Natural killer cell (primary cell): ENCODE measurements at regions not wholly inside any gene's neighbourhood (a gene's known extent, or its start where the extent isn't known, plus 50 kb on each side); places are given as distances from the start of the nearest gene placed in this dataset.
"Not testable (repeated sequence)": the region's sequence is repeated elsewhere in the genome, so short reads cannot be mapped to it uniquely, and the experiment has no call there.

ENCODE experiments used
- ATAC-seq, 3 donors: fragments of 150-1000 bp in 2 of 3; fragments of 200-7000 bp in 1 of 3; cut with Tn5 transposase; 1 replicate in 1 of 3; 2 replicates in 2 of 3; pipeline ENCODE4 v1.10.0; 2021; ENCODE audit warnings: mild to moderate bottlenecking in 2 of 3, moderate library complexity in 2 of 3
- DNase-seq, 2 donors: peaks; one replicate each; pipeline versions ENCODE4 v3.0.0 to v3.0.0-alpha.2; 2013 to 2021; ENCODE audit warnings: mixed read lengths in 1 of 2
- H3K27ac ChIP-seq: one replicate; pipeline ENCODE4 v1.5.1; 2013; ENCODE audit warnings: mild to moderate bottlenecking, low read length
- H3K27me3 ChIP-seq: one replicate; pipeline ENCODE4 v1.6.1; 2013; ENCODE audit warnings: low read length; ENCODE audit not compliant: control insufficient read depth, insufficient read depth
- H3K36me3 ChIP-seq: one replicate; pipeline ENCODE4 v1.6.1; 2013; ENCODE audit warnings: low read length; ENCODE audit not compliant: control insufficient read depth, insufficient read depth
- H3K4me1 ChIP-seq: one replicate; pipeline ENCODE4 v1.6.1; 2013; ENCODE audit warnings: low read length; ENCODE audit not compliant: control insufficient read depth, insufficient read depth
- H3K4me3 ChIP-seq: one replicate; pipeline ENCODE4 v1.5.1; 2013; ENCODE audit warnings: low read length
- H3K9me3 ChIP-seq: one replicate; pipeline ENCODE4 v1.6.1; 2013; ENCODE audit warnings: low read length; ENCODE audit not compliant: control insufficient read depth, insufficient read depth
- H3K27ac Mint-ChIP-seq, 2 donors: one replicate each; pipeline ENCODE4 v1.8.0; 2022; ENCODE audit warnings: mild to moderate bottlenecking in 2 of 2, mixed read lengths in 2 of 2, moderate library complexity in 1 of 2
- H3K27me3 Mint-ChIP-seq, 2 donors: one replicate each; pipeline ENCODE4 v1.8.0; 2022; ENCODE audit warnings: low read depth in 2 of 2, mixed read lengths in 2 of 2
- H3K36me3 Mint-ChIP-seq: one replicate; pipeline ENCODE4 v1.8.0; 2022; ENCODE audit warnings: mixed read lengths
- H3K4me1 Mint-ChIP-seq, 2 donors: one replicate each; pipeline ENCODE4 v1.8.0; 2022; ENCODE audit warnings: mixed read lengths in 2 of 2
- H3K4me3 Mint-ChIP-seq: one replicate; pipeline ENCODE4 v1.8.0; 2022; ENCODE audit warnings: mild to moderate bottlenecking, moderate library complexity, mixed read lengths
- H3K9me3 Mint-ChIP-seq, 2 donors: one replicate each; pipeline ENCODE4 v1.8.0; 2022; ENCODE audit warnings: mixed read lengths in 2 of 2
- WGBS: methylation state at CpG from one replicate; pipeline ENCODE4 v1.1.7; 2013; ENCODE audit warnings: missing lambda C conversion rate; ENCODE audit not compliant: insufficient coverage; 5-methylcytosine and 5-hydroxymethylcytosine counted together
- intact Hi-C: fragments of 100-400 bp; cut with micrococcal nuclease; formaldehyde crosslinking; loops from one replicate; pipeline ENCODE4 v1.14.2; 2022
- TF ChIP-seq, protein P1 (sequence below): fragments of 200-600 bp; IDR thresholded peaks from one replicate; pipeline ENCODE4 v1.8.0; 2022; ENCODE audit warnings: antibody characterized with exemption

GRCh38 chr9:105021917-105022316 lies 94.0 kb upstream of the ABCA1 start:
- 72% methylated on average over 3 of the region's 3 CpGs for WGBS

DNA sequence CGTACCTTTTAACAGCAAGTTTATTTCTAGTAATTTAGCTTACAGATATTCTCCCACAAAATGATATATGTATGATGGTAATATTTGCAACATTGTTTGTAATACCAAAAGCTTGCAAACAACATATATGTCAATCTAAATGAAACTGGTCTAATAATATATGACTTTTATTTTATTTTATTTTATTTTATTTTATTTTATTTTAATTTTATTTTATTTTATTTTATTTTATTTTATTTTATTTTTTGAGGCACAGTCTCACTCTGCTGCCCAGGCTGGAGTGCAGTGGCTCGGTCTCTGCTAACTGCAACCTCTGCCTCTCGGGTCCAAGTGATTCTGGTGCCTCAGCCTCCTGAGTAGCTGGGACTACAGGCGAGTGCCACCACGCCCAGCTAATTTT lies 94.6 kb upstream of the ABCA1 start:
- 92% methylated on average over 4 of the region's 5 CpGs for whole genome bisulfite sequencing
- H3K4me3 ChIP-seq, H3K4me1 Mint-ChIP-seq, ATAC-seq, H3K9me3 ChIP-seq, H3K9me3 Mint-ChIP-seq, intact Hi-C loops, H3K4me1 ChIP-seq, DNase-seq, H3K36me3 Mint-ChIP-seq, H3K27ac ChIP-seq, H3K4me3 Mint-ChIP-seq, H3K27ac Mint-ChIP-seq, H3K36me3 ChIP-seq, H3K27me3 ChIP-seq: not testable (repeated sequence)
- peaks cover 9 to 19% of the 10 kb centered on the region in 2 donors for H3K27me3 Mint-ChIP-seq

More at GRCh38 chr9:105021917-105022316, 94.0 kb upstream of the ABCA1 start:
- H3K27ac ChIP-seq, result no peak overlapping the region
- Mint-ChIP-seq H3K36me3 (no peaks in the 10 kb centered on the region), H3K4me3 (no peak overlapping the region), H3K27ac (no peak overlapping the region), H3K4me1 (no peaks in the 10 kb centered on the region), H3K27me3 (peaks cover 9 to 19% of the 10 kb centered on the region in 2 donors), H3K9me3 (no peaks in the 10 kb centered on the region)
- H3K9me3 ChIP-seq, result no peaks in the 10 kb centered on the region
- no peak for DNase-seq
- ATAC-seq, result no peak
- no peaks in the 10 kb centered on the region for H3K4me1 ChIP-seq
- intact Hi-C loops, result no loop called here
- TF ChIP-seq, protein P1, sequence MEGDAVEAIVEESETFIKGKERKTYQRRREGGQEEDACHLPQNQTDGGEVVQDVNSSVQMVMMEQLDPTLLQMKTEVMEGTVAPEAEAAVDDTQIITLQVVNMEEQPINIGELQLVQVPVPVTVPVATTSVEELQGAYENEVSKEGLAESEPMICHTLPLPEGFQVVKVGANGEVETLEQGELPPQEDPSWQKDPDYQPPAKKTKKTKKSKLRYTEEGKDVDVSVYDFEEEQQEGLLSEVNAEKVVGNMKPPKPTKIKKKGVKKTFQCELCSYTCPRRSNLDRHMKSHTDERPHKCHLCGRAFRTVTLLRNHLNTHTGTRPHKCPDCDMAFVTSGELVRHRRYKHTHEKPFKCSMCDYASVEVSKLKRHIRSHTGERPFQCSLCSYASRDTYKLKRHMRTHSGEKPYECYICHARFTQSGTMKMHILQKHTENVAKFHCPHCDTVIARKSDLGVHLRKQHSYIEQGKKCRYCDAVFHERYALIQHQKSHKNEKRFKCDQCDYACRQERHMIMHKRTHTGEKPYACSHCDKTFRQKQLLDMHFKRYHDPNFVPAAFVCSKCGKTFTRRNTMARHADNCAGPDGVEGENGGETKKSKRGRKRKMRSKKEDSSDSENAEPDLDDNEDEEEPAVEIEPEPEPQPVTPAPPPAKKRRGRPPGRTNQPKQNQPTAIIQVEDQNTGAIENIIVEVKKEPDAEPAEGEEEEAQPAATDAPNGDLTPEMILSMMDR, result no peak
- no peaks in the 10 kb centered on the region for H3K27me3 ChIP-seq
- no peak overlapping the region for H3K4me3 ChIP-seq
- H3K36me3 ChIP-seq, result no peaks in the 10 kb centered on the region

GRCh38 chr9:105023788-105024187 lies 95.8 kb upstream of the ABCA1 start:
- Mint-ChIP-seq H3K27ac (no peak overlapping the region), H3K9me3 (no peaks in the 10 kb centered on the region), H3K4me3 (no peak overlapping the region), H3K27me3 (peaks cover 9 to 19% of the 10 kb centered on the region in 2 donors), H3K4me1 (no peaks in the 10 kb centered on the region), H3K36me3 (no peaks in the 10 kb centered on the region)
- Histone ChIP-seq H3K4me3 (no peak overlapping the region), H3K4me1 (no peaks in the 10 kb centered on the region), H3K27me3 (no peaks in the 10 kb centered on the region), H3K27ac (no peak overlapping the region), H3K9me3 (no peaks in the 10 kb centered on the region), H3K36me3 (no peaks in the 10 kb centered on the region)
- TF ChIP-seq, protein P1, result no peak
- 84% methylated on average over 1 of the region's 1 CpG for WGBS
- intact Hi-C loops, result no loop called here
- ATAC-seq (no peak), DNase-seq (no peak)

- Histone ChIP-seq H3K9me3 (no peaks in the 10 kb centered on the region), H3K27me3 (no peaks in the 10 kb centered on the region), H3K4me3 (no peak overlapping the region), H3K36me3 (no peaks in the 10 kb centered on the region), H3K27ac (no peak overlapping the region), H3K4me1 (no peaks in the 10 kb centered on the region)
- ATAC-seq (no peak), DNase-seq (no peak)
- Mint-ChIP-seq H3K4me3 (no peak overlapping the region), H3K27me3 (peaks cover 9 to 19% of the 10 kb centered on the region in 2 donors), H3K27ac (no peak overlapping the region), H3K36me3 (no peaks in the 10 kb centered on the region), H3K9me3 (no peaks in the 10 kb centered on the region), H3K4me1 (no peaks in the 10 kb centered on the region)
- intact Hi-C loops, result no loop called here
- 79% methylated on average over 7 of the region's 7 CpGs for WGBS
- TF ChIP-seq, protein P1, result no peak
These were observed 96.6 kb upstream of the ABCA1 start for GRCh38 chr9:105024529-105024928.
